ENCODE measurements at regions not wholly inside any gene's neighbourhood (a gene's known extent, or its start where the extent isn't known, plus 50 kb on each side); places are given as distances from the start of the nearest gene placed in this dataset.
"Not testable (repeated sequence)": the region's sequence is repeated elsewhere in the genome, so short reads cannot be mapped to it uniquely, and the experiment has no call there.

GRCh38 chr13:78085434-78086225, 167.0 kb upstream of the EDNRB start:
- H3K27ac ChIP-seq = no peak overlapping the region
- DNase-seq (ENCODE audit: low read depth, low spot score) = no peak
- H3K36me3 ChIP-seq (ENCODE audit: insufficient read depth, low read length) = no peaks in the 10 kb centered on the region
- no peak overlapping the region for H3K4me3 ChIP-seq
- TF ChIP-seq POLR2AphosphoS5 (IDR thresholded peaks at IDR 0.05; ENCODE audit: borderline replicate concordance, low read depth, low read length) (no peak), FOXP2 (optimal IDR thresholded peaks at IDR 0.05; ENCODE audit: control extremely low read depth, extremely low read length, insufficient read depth) (no peak), EZH2 (IDR thresholded peaks at IDR 0.05) (no peak)
- no peak overlapping the region for H3K9ac ChIP-seq (ENCODE audit: insufficient read length)
- H3K9me3 ChIP-seq (ENCODE audit: low read depth, low read length) = peaks cover 5% of the 10 kb centered on the region; the same call in 1 of the 2 replicates

GRCh38 chr13:78084401-78084800, 165.8 kb upstream of the EDNRB start:
- Histone ChIP-seq H3K9me3 (ENCODE audit: low read depth, low read length) (peaks cover 5% of the 10 kb centered on the region; the same call in 1 of the 2 replicates), H3K27ac (no peak overlapping the region), H3K36me3 (ENCODE audit: insufficient read depth, low read length) (no peaks in the 10 kb centered on the region), H3K9ac (ENCODE audit: insufficient read length) (no peak overlapping the region), H3K4me3 (no peak overlapping the region)
- TF ChIP-seq EZH2 (IDR thresholded peaks at IDR 0.05) (no peak), FOXP2 (optimal IDR thresholded peaks at IDR 0.05; ENCODE audit: control extremely low read depth, extremely low read length, insufficient read depth) (no peak)
- DNase-seq (ENCODE audit: low read depth, low spot score) = no peak

- H3K9ac ChIP-seq (ENCODE audit: insufficient read length) = no peak overlapping the region
- H3K4me3 ChIP-seq = no peak overlapping the region
- H3K9me3 ChIP-seq (ENCODE audit: low read depth, low read length) = peaks cover 5% of the 10 kb centered on the region; the same call in 1 of the 2 replicates
- H3K36me3 ChIP-seq (ENCODE audit: insufficient read depth, low read length) = no peaks in the 10 kb centered on the region
- no peak for TF ChIP-seq EZH2 (IDR thresholded peaks at IDR 0.05)
- no peak for TF ChIP-seq FOXP2 (optimal IDR thresholded peaks at IDR 0.05; ENCODE audit: control extremely low read depth, extremely low read length, insufficient read depth)
- TF ChIP-seq POLR2AphosphoS5 (IDR thresholded peaks at IDR 0.05; ENCODE audit: borderline replicate concordance, low read depth, low read length) = no peak
- H3K27ac ChIP-seq = no peak overlapping the region
- DNase-seq (ENCODE audit: low read depth, low spot score) = no peak
These were observed 159.5 kb upstream of the EDNRB start for GRCh38 chr13:78078168-78078567.

- no peak overlapping the region for H3K9ac ChIP-seq (ENCODE audit: insufficient read length)
- no peak for TF ChIP-seq FOXP2 (optimal IDR thresholded peaks at IDR 0.05; ENCODE audit: control extremely low read depth, extremely low read length, insufficient read depth)
- TF ChIP-seq POLR2AphosphoS5 (IDR thresholded peaks at IDR 0.05; ENCODE audit: borderline replicate concordance, low read depth, low read length) = no peak
- H3K36me3 ChIP-seq (ENCODE audit: insufficient read depth, low read length) = no peaks in the 10 kb centered on the region
- H3K27ac ChIP-seq = no peak overlapping the region
- no peak for DNase-seq (ENCODE audit: low read depth, low spot score)
- no peak overlapping the region for H3K4me3 ChIP-seq
- no peaks in the 10 kb centered on the region for H3K9me3 ChIP-seq (ENCODE audit: low read depth, low read length)
These were observed 148.7 kb upstream of the EDNRB start for GRCh38 chr13:78067290-78067689.

GRCh38 chr13:78065141-78065540, 146.5 kb upstream of the EDNRB start:
- H3K9ac ChIP-seq (ENCODE audit: insufficient read length) = no peak overlapping the region
- no peaks in the 10 kb centered on the region for H3K36me3 ChIP-seq (ENCODE audit: insufficient read depth, low read length)
- TF ChIP-seq FOXP2 (optimal IDR thresholded peaks at IDR 0.05; ENCODE audit: control extremely low read depth, extremely low read length, insufficient read depth) = no peak
- no peak for TF ChIP-seq EZH2 (IDR thresholded peaks at IDR 0.05)
- TF ChIP-seq POLR2AphosphoS5 (IDR thresholded peaks at IDR 0.05; ENCODE audit: borderline replicate concordance, low read depth, low read length) = no peak
- no peak overlapping the region for H3K27ac ChIP-seq
- H3K9me3 ChIP-seq (ENCODE audit: low read depth, low read length) = no peaks in the 10 kb centered on the region
- no peak overlapping the region for H3K4me3 ChIP-seq
- no peak for DNase-seq (ENCODE audit: low read depth, low spot score)

GRCh38 chr13:78061806-78062205, 143.2 kb upstream of the EDNRB start:
- TF ChIP-seq FOXP2 (optimal IDR thresholded peaks at IDR 0.05; ENCODE audit: control extremely low read depth, extremely low read length, insufficient read depth) (no peak), EZH2 (IDR thresholded peaks at IDR 0.05) (no peak)
- no peak overlapping the region for H3K9ac ChIP-seq (ENCODE audit: insufficient read length)
- no peak overlapping the region for H3K27ac ChIP-seq
- no peak overlapping the region for H3K4me3 ChIP-seq
- no peak for DNase-seq (ENCODE audit: low read depth, low spot score)
- no peaks in the 10 kb centered on the region for H3K36me3 ChIP-seq (ENCODE audit: insufficient read depth, low read length)
- H3K9me3 ChIP-seq (ENCODE audit: low read depth, low read length) = no peaks in the 10 kb centered on the region

- H3K27ac ChIP-seq = no peak overlapping the region
- H3K9ac ChIP-seq (ENCODE audit: insufficient read length) = no peak overlapping the region
- no peak for TF ChIP-seq EZH2 (IDR thresholded peaks at IDR 0.05)
- no peak for TF ChIP-seq FOXP2 (optimal IDR thresholded peaks at IDR 0.05; ENCODE audit: control extremely low read depth, extremely low read length, insufficient read depth)
- TF ChIP-seq POLR2AphosphoS5 (IDR thresholded peaks at IDR 0.05; ENCODE audit: borderline replicate concordance, low read depth, low read length) = no peak
- no peaks in the 10 kb centered on the region for H3K9me3 ChIP-seq (ENCODE audit: low read depth, low read length)
- no peak overlapping the region for H3K4me3 ChIP-seq
- no peaks in the 10 kb centered on the region for H3K36me3 ChIP-seq (ENCODE audit: insufficient read depth, low read length)
- DNase-seq (ENCODE audit: low read depth, low spot score) = no peak
These were observed 142.3 kb upstream of the EDNRB start for GRCh38 chr13:78060966-78061365.

GRCh38 chr13:78056865-78057264, 138.2 kb upstream of the EDNRB start:
- H3K27ac ChIP-seq; H3K36me3 ChIP-seq (ENCODE audit: insufficient read depth, low read length); DNase-seq (ENCODE audit: low read depth, low spot score); H3K9ac ChIP-seq (ENCODE audit: insufficient read length); H3K4me3 ChIP-seq; H3K9me3 ChIP-seq (ENCODE audit: low read depth, low read length): not testable (repeated sequence)

GRCh38 chr13:78054157-78054556, 135.5 kb upstream of the EDNRB start:
- Histone ChIP-seq H3K9me3 (ENCODE audit: low read depth, low read length) (no peaks in the 10 kb centered on the region), H3K36me3 (ENCODE audit: insufficient read depth, low read length) (no peaks in the 10 kb centered on the region), H3K9ac (ENCODE audit: insufficient read length) (no peak overlapping the region), H3K4me3 (no peak overlapping the region), H3K27ac (no peak overlapping the region)
- no peak for DNase-seq (ENCODE audit: low read depth, low spot score)
- TF ChIP-seq FOXP2 (optimal IDR thresholded peaks at IDR 0.05; ENCODE audit: control extremely low read depth, extremely low read length, insufficient read depth) (no peak), EZH2 (IDR thresholded peaks at IDR 0.05) (no peak), POLR2AphosphoS5 (IDR thresholded peaks at IDR 0.05; ENCODE audit: borderline replicate concordance, low read depth, low read length) (no peak)
